Endothelial cell of umbilical vein (primary cell): ENCODE measurements at regions not wholly inside any gene's neighbourhood (a gene's known extent, or its start where the extent isn't known, plus 50 kb on each side); places are given as distances from the start of the nearest gene placed in this dataset.

Experiments
- EZH2 ChIP-seq: IDR thresholded peaks from 2 replicates; pipeline ENCODE4 v1.6.1; 2012; ENCODE audit warnings: borderline replicate concordance, low read depth, mild to moderate bottlenecking, moderate library complexity, low read length, inconsistent platforms; ENCODE audit not compliant: severe bottlenecking
- POLR2A ChIP-seq: IDR thresholded peaks from 2 replicates; pipeline ENCODE4 v1.6.1; 2012; ENCODE audit warnings: low read depth, mild to moderate bottlenecking, control low read depth, low read length
- POLR2AphosphoS5 ChIP-seq: IDR thresholded peaks from 2 replicates; pipeline ENCODE4 v1.6.1; 2012; ENCODE audit warnings: low read depth, mild to moderate bottlenecking, control low read depth, low read length, moderate library complexity; ENCODE audit not compliant: insufficient read depth
- TF ChIP-seq, protein P1 (sequence below), 2 donors: IDR thresholded peaks; 1 replicate in 1 of 2; 2 replicates in 1 of 2; pipeline ENCODE4 v1.5.1; 2011; ENCODE audit warnings: low read length in 2 of 2, mild to moderate bottlenecking in 2 of 2, moderate library complexity in 2 of 2, control low read depth in 1 of 2, inconsistent platforms in 1 of 2, low read depth in 1 of 2; ENCODE audit not compliant: insufficient read depth in 1 of 2; ENCODE audit errors: extremely low read depth in 1 of 2
- TF ChIP-seq, protein P2 (sequence below): IDR thresholded peaks from 2 replicates; pipeline ENCODE4 v1.6.1; 2011; ENCODE audit not compliant: insufficient read depth, insufficient read length

GRCh38 chr3:191919491-191920026 is 458.6 kb downstream of the PYDC2 start:
- TF ChIP-seq, protein P1, sequence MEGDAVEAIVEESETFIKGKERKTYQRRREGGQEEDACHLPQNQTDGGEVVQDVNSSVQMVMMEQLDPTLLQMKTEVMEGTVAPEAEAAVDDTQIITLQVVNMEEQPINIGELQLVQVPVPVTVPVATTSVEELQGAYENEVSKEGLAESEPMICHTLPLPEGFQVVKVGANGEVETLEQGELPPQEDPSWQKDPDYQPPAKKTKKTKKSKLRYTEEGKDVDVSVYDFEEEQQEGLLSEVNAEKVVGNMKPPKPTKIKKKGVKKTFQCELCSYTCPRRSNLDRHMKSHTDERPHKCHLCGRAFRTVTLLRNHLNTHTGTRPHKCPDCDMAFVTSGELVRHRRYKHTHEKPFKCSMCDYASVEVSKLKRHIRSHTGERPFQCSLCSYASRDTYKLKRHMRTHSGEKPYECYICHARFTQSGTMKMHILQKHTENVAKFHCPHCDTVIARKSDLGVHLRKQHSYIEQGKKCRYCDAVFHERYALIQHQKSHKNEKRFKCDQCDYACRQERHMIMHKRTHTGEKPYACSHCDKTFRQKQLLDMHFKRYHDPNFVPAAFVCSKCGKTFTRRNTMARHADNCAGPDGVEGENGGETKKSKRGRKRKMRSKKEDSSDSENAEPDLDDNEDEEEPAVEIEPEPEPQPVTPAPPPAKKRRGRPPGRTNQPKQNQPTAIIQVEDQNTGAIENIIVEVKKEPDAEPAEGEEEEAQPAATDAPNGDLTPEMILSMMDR (IDR thresholded peaks at IDR 0.05; ENCODE audit: extremely low read depth in 1 of 2, insufficient read depth in 1 of 2, low read depth in 1 of 2, low read length in 2 of 2), result no peak
- TF ChIP-seq POLR2A, result no peak
- no peak for TF ChIP-seq EZH2
- no peak for TF ChIP-seq POLR2AphosphoS5
- TF ChIP-seq, protein P2, sequence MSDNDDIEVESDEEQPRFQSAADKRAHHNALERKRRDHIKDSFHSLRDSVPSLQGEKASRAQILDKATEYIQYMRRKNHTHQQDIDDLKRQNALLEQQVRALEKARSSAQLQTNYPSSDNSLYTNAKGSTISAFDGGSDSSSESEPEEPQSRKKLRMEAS, result no peak
